ENCODE measurements at regions not wholly inside any gene's neighbourhood (a gene's known extent, or its start where the extent isn't known, plus 50 kb on each side); places are given as distances from the start of the nearest gene placed in this dataset.

- no peak for TF ChIP-seq ZFP37 (tag by site-specific recombination; IDR thresholded peaks at IDR 0.05)
- no peak for TF ChIP-seq CTCF (tag by site-specific recombination; IDR thresholded peaks at IDR 0.05)
- TF ChIP-seq PRDM10 (tag by site-specific recombination; IDR thresholded peaks at IDR 0.05), result no peak
- TF ChIP-seq ZSCAN23 (tag by site-specific recombination; IDR thresholded peaks at IDR 0.05), result no peak
- TF ChIP-seq ZNF175 (tag by site-specific recombination; IDR thresholded peaks at IDR 0.05), result no peak
- no peak for TF ChIP-seq KLF10 (tag by site-specific recombination; IDR thresholded peaks at IDR 0.05)
- no peak for TF ChIP-seq ZNF391 (tag by site-specific recombination; IDR thresholded peaks at IDR 0.05; ENCODE audit: borderline replicate concordance, low read depth)
- TF ChIP-seq ATF2 (tag by site-specific recombination; IDR thresholded peaks at IDR 0.05; ENCODE audit: low read depth), result no peak
- TF ChIP-seq REST (tag by site-specific recombination; IDR thresholded peaks at IDR 0.05), result no peak
- no peak for TF ChIP-seq SETDB1 (IDR thresholded peaks at IDR 0.05; ENCODE audit: insufficient read length, low read length)
- no peak for TF ChIP-seq SCRT1 (tag by site-specific recombination; IDR thresholded peaks at IDR 0.05; ENCODE audit: borderline replicate concordance)
- TF ChIP-seq ZNF629 (tag by site-specific recombination; IDR thresholded peaks at IDR 0.05), result no peak
- TF ChIP-seq ZBTB26 (tag by site-specific recombination; optimal IDR thresholded peaks at IDR 0.05), result no peak
These were observed 254.3 kb upstream of the ARHGEF26 start for GRCh38 chr3:153866901-153867300.

Data from HEK293 (cell line).